PC-9 (cell line): ENCODE measurements at regions not wholly inside any gene's neighbourhood (a gene's known extent, or its start where the extent isn't known, plus 50 kb on each side); places are given as distances from the start of the nearest gene placed in this dataset.

Experiments used
- BruUV-seq: library from RNA; stranded (reverse); fragments of 400-500 nt; replicated peaks from 2 replicates; lab custom pipeline; 2021; lab: Mats Ljungman, UMichigan
- CTCF ChIA-PET: fragments of 300-600 bp; sonication (Branson Sonifier 250); formaldehyde crosslinking; loops from one replicate; lab custom pipeline; 2022; ENCODE audit warnings: antibody characterized with exemption; lab: Charles Lee
- POLR2A ChIA-PET: fragments of 300-600 bp; sonication (Branson Sonifier 250); formaldehyde crosslinking; loops from one replicate; lab custom pipeline; 2022; ENCODE audit warnings: antibody characterized with exemption; ENCODE audit not compliant: unreplicated experiment; lab: Charles Lee
- DNase-seq, 2 experiments: peaks; one replicate each; pipeline versions ENCODE4 v3.0.0 to v3.0.0-alpha.2; 2015 to 2022; ENCODE audit warnings: mixed read lengths in 1 of 2
- H2AFZ ChIP-seq: fragments of 200-600 bp; sonication (generic); 2 replicates; pipeline ENCODE4 v1.8.1; 2017; ENCODE audit warnings: antibody characterized with exemption
- H3F3A ChIP-seq: fragments of 200-600 bp; sonication (generic); 2 replicates; pipeline ENCODE4 v1.8.1; 2017; ENCODE audit warnings: antibody characterized with exemption, mild to moderate bottlenecking, low read depth; ENCODE audit not compliant: insufficient read depth
- H3K27ac ChIP-seq: fragments of 200-600 bp; sonication (generic); 2 replicates; pipeline ENCODE4 v1.6.1; 2016; ENCODE audit warnings: mixed run types
- H3K27me3 ChIP-seq: fragments of 200-600 bp; sonication (generic); 2 replicates; pipeline ENCODE4 v1.6.1; 2016; ENCODE audit warnings: low read depth, mixed run types; ENCODE audit not compliant: insufficient read depth
- H3K36me3 ChIP-seq: fragments of 200-600 bp; sonication (generic); 2 replicates; pipeline ENCODE4 v1.6.1; 2016; ENCODE audit warnings: low read depth, mixed run types
- H3K4me1 ChIP-seq: fragments of 200-600 bp; sonication (generic); replicated peaks from 2 replicates; pipeline ENCODE4 v1.6.1; 2016; ENCODE audit warnings: mixed run types; ENCODE audit not compliant: insufficient read depth
- H3K4me2 ChIP-seq: fragments of 200-600 bp; sonication (generic); 2 replicates; pipeline ENCODE4 v1.6.1; 2017; ENCODE audit warnings: mixed run types
- H3K4me3 ChIP-seq: fragments of 200-600 bp; sonication (generic); 2 replicates; pipeline ENCODE4 v1.6.1; 2016; ENCODE audit warnings: mixed run types
- H3K79me2 ChIP-seq: fragments of 200-600 bp; sonication (generic); 2 replicates; pipeline ENCODE4 v1.6.1; 2017; ENCODE audit warnings: low read depth, mixed run types
- H3K9me2 ChIP-seq: fragments of 200-600 bp; sonication (generic); 2 replicates; pipeline ENCODE4 v1.8.1; 2017; ENCODE audit warnings: mild to moderate bottlenecking; ENCODE audit not compliant: insufficient read depth
- H3K9me3 ChIP-seq: fragments of 200-600 bp; sonication (generic); 2 replicates; pipeline ENCODE4 v1.8.1; 2016; ENCODE audit warnings: low read depth; ENCODE audit not compliant: insufficient read depth
- H4K20me1 ChIP-seq: fragments of 200-600 bp; sonication (generic); 2 replicates; pipeline ENCODE4 v1.8.1; 2017; ENCODE audit not compliant: insufficient read depth
- CTCF ChIP-seq: fragments of 200-600 bp; sonication (generic); conservative IDR thresholded peaks from 2 replicates; pipeline ENCODE4 v1.6.1; 2017; ENCODE audit warnings: mixed run types, antibody characterized with exemption, mild to moderate bottlenecking, moderate library complexity
- EZH2 ChIP-seq: fragments of 200-600 bp; sonication (generic); IDR thresholded peaks from 2 replicates; pipeline ENCODE4 v1.8.0; 2017; ENCODE audit warnings: antibody characterized with exemption, low read depth
- intact Hi-C: fragments of 100-400 bp; cut with micrococcal nuclease; formaldehyde crosslinking; loops from one replicate; pipeline ENCODE4 v1.10.0; 2022; ENCODE audit not compliant: unreplicated experiment

- CTCF ChIA-PET, result no interaction called here
Observed at GRCh38 chr3:21020043-21020442, 731.0 kb downstream of the ZNF385D start.

GRCh38 chr3:21017115-21017852 is 733.7 kb downstream of the ZNF385D start:
- Histone ChIP-seq H2AFZ (no peak overlapping the region), H3F3A (no peaks in the 10 kb centered on the region), H3K27me3 (no peaks in the 10 kb centered on the region), H3K79me2 (no peaks in the 10 kb centered on the region), H3K4me3 (no peak overlapping the region), H4K20me1 (no peaks in the 10 kb centered on the region), H3K36me3 (no peaks in the 10 kb centered on the region), H3K9me2 (no peaks in the 10 kb centered on the region), H3K27ac (no peak overlapping the region), H3K4me1 (no peaks in the 10 kb centered on the region), H3K4me2 (no peak overlapping the region), H3K9me3 (no peaks in the 10 kb centered on the region)
- TF ChIP-seq EZH2, result no peak
- TF ChIP-seq CTCF, result peak; percentile 52
- CTCF ChIA-PET, result no interaction called here
- no TSS peak for BruUV-seq
- POLR2A ChIA-PET, result interaction anchor here (0.6 kb wide), 1 partner anchor 11 kb away, joined by 6 read pairs; no protein-coding TSS in a partner anchor
- DNase-seq, result peak in 1 of 2 experiments; percentile 62
- intact Hi-C loops, result no loop called here

More at GRCh38 chr3:21020043-21020442, 731.0 kb downstream of the ZNF385D start:
- DNase-seq, result no peak
- Histone ChIP-seq H2AFZ (no peak overlapping the region), H3K4me3 (no peak overlapping the region), H3K79me2 (no peaks in the 10 kb centered on the region), H3K4me2 (no peak overlapping the region), H3K9me3 (no peaks in the 10 kb centered on the region), H3F3A (no peaks in the 10 kb centered on the region), H3K27me3 (no peaks in the 10 kb centered on the region), H4K20me1 (no peaks in the 10 kb centered on the region), H3K36me3 (no peaks in the 10 kb centered on the region), H3K9me2 (no peaks in the 10 kb centered on the region), H3K27ac (no peak overlapping the region), H3K4me1 (no peaks in the 10 kb centered on the region)
- no TSS peak for BruUV-seq
- POLR2A ChIA-PET, result no interaction called here
- intact Hi-C loops, result no loop called here
- TF ChIP-seq EZH2, result no peak
- TF ChIP-seq CTCF, result no peak

- no peak for DNase-seq
- H3K4me1 ChIP-seq, result no peaks in the 10 kb centered on the region
- no peak overlapping the region for H2AFZ ChIP-seq
- no TSS peak for BruUV-seq
- ChIA-PET POLR2A (interaction anchor here (0.6 kb wide), 1 partner anchor 9 kb away, joined by 11 read pairs; no protein-coding TSS in a partner anchor), CTCF (no interaction called here)
- no peaks in the 10 kb centered on the region for H3F3A ChIP-seq
- H3K27me3 ChIP-seq, result no peaks in the 10 kb centered on the region
- TF ChIP-seq EZH2 (no peak), CTCF (no peak)
- H3K79me2 ChIP-seq, result no peaks in the 10 kb centered on the region
- H3K9me2 ChIP-seq, result no peaks in the 10 kb centered on the region
- H3K27ac ChIP-seq, result no peak overlapping the region
- H3K4me2 ChIP-seq, result no peak overlapping the region
- no peaks in the 10 kb centered on the region for H4K20me1 ChIP-seq
- H3K9me3 ChIP-seq, result no peaks in the 10 kb centered on the region
- H3K4me3 ChIP-seq, result no peak overlapping the region
- intact Hi-C loops, result no loop called here
- no peaks in the 10 kb centered on the region for H3K36me3 ChIP-seq
Observed at GRCh38 chr3:21013566-21013965, 737.4 kb downstream of the ZNF385D start.
